ENCODE measurements at regions not wholly inside any gene's neighbourhood (a gene's known extent, or its start where the extent isn't known, plus 50 kb on each side); places are given as distances from the start of the nearest gene placed in this dataset.
"Not testable (repeated sequence)": the region's sequence is repeated elsewhere in the genome, so short reads cannot be mapped to it uniquely, and the experiment has no call there.

- DNase-seq (ENCODE audit: low spot score): no peak
Observed at GRCh38 chr2:78701546-78701945, 324.0 kb upstream of the REG3G start.

DNA sequence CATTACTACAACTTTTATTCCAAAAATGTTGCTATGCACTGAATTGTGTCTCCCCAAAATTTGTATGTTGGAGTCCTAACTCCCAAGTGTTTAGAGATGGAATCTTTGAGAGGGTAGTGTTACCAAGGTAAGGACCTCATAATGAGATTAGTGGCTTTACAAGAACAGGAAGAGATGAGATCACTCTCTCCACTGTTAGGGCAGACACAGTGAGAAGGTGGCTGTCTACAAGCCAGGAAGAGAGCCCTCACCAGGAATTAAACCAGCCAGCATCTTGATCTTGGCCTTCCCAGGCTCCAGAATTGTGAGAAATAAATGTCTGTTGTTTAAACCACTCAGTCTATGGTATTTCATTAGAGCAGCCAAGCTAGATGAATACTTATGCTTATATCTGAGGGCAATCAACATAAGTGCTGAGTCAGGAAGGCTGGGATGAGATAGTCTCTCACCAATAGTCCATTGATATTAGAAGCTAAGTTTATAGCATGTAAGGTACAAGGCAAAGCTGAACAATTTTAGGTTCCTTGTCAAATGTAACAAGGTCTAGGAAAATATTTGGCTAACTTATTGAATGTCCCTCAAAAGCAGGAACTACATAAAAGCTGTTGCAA is 317.6 kb upstream of the REG3G start:
- DNase-seq (ENCODE audit: low spot score): no peak

DNA sequence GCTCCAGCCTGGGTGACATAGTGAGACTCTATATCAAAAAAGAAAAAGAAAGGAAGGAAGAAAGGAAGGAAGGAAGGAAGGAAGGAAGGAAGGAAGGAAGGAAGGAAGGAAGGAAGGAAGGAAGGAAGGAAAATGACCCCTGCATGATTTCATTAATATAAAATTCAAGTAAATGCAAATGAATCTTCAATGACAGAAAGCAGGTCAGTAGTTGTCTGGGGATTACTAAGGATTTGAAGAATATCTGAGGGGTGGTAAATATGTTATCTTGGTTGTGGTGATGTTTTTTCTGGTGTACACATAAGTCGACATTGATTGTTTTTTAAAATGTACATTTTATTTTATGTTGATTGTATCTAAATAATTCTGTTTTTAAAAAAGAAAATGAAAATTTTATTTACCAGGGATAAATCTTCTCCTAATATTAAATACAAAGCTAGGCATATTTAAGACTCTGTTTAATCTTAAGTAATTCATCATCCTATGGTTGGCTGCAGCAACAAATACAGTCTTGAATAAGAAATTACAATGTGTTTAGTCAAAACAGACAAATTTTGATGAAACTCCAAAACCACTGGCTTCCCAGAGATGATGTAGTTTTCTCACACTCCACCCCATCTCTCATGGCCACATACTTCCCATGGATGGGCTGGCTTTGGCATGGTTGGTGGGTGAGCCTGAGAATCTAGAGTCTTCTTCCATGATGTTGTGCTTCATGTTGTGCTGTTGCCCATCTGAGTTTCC is 314.7 kb upstream of the REG3G start:
- no peak for DNase-seq (ENCODE audit: low spot score)

- no peak for DNase-seq (ENCODE audit: low spot score)
Observed at GRCh38 chr2:78715293-78715692, 310.2 kb upstream of the REG3G start.

GRCh38 chr2:78718024-78718423 is 307.5 kb upstream of the REG3G start:
- DNase-seq (ENCODE audit: low spot score): no peak

DNA sequence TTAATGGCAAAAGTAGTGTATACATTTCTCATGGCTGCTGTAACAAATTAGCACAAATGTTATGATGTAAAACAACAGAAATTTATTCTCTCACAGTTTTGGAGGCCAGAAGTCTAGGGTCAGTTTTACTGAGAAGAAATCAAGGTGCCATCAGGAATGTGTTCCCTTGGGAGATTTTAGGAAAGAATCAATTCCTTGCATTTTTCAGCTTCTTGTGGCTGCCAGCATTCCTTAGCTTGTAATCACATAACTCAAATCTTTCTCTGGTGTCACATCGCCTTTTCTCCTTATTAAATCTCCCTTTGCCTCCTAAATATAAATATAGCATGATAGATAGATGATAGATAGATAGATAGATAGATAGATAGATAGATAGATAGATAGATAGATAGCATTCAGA is 307.0 kb upstream of the REG3G start:
- DNase-seq (ENCODE audit: low spot score): no peak

DNA sequence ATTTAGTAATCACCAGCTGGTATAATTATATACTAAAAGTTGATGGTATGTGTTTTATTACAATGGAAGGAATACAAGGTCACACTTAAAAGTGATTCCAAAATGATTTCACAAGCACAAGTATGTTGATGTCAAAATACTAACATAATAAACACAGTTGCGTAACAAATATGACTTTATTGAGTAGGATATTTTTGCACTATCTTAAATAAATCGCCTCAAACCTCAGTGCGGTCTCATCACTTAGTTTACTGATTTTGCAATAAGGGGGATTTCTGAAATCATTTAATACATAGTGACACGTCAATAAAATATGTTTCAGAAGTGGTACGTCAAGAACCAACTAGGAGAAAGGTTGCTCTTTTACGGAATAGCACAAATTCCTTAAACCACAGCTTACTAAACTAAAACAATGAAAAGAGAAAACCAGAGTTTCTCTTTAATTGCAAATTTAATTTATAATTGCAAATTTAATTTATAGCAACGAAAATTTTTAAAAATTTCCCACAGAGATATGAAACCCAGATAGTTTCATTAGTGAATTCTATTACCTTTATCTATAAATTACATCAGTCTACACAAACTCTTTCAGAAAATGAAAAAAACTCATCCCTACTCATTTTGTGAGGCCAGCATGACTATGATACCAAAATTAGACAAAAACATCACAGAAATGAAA is 304.0 kb upstream of the REG3G start:
- DNase-seq (ENCODE audit: low spot score): no peak

GRCh38 chr2:78734221-78734620 is 291.3 kb upstream of the REG3G start:
- DNase-seq (ENCODE audit: low spot score): no peak

DNA sequence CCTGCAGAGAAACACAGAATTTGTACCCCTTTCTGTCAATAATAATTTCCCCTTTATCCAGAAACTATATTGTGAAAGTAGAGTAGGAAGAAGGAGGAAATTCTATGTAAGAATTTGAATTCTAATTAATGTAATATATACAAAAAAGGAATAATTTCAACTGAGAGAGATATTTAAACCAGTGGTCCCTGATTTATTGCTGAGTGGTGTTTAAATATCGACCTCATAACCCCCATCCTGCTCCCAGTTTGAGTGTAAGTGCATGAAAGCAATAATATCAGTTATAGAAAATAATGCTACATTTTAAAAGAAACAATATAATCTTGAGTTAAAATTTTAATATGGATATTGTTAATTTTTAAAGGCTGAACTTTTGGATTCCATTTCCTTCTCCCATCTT is 286.2 kb upstream of the REG3G start:
- DNase-seq (ENCODE audit: low spot score): no peak

GRCh38 chr2:78749638-78750037 is 275.9 kb upstream of the REG3G start:
- no peak for DNase-seq (ENCODE audit: low spot score)

- no peak for DNase-seq (ENCODE audit: low spot score)
Observed at GRCh38 chr2:78750219-78750618, 275.3 kb upstream of the REG3G start.

DNA sequence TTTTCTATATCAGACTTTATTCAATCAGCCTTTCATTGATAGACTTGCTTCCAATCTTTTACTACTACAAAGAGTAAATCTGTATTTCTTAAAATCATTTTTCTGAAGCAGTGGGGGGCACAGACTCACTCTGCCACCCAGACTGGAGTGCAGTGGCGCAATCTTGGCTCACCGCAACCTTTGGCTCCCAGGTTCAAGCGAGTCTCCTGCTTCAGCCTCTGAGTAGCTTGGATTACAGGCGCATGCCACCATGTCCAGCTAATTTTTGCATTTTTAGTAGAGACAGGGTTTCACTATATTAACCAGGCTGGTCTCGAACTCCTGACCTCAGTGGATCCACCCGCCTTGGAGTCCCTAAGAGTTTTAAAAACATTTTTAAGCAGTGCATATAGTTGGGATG is 270.6 kb upstream of the REG3G start:
- no peak for DNase-seq (ENCODE audit: low spot score)

DNA sequence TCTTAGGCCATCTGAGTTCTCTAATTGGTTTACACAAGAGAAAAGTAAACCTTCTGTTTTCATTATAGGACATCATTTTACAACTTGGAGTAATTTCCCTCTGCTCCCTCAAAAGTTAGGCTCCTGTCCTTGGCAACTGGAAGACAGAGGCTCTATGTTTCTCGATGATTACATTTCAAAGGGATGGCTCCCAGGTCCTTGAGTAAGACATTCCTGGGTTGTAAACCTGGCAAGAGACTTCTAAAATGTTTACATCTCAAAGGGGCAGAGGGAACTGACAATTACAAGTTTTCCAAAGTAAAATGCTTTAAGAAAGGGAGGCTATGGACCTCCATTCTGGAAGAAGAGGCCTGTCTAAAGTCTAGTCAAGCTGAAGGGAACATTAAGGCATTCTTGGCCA is 268.3 kb upstream of the REG3G start:
- no peak for DNase-seq (ENCODE audit: low spot score)

GRCh38 chr2:78757640-78758039 is 267.9 kb upstream of the REG3G start:
- no peak for DNase-seq (ENCODE audit: low spot score)

GRCh38 chr2:78758765-78759164 is 266.7 kb upstream of the REG3G start:
- not testable (repeated sequence) for DNase-seq (ENCODE audit: low spot score)

DNA sequence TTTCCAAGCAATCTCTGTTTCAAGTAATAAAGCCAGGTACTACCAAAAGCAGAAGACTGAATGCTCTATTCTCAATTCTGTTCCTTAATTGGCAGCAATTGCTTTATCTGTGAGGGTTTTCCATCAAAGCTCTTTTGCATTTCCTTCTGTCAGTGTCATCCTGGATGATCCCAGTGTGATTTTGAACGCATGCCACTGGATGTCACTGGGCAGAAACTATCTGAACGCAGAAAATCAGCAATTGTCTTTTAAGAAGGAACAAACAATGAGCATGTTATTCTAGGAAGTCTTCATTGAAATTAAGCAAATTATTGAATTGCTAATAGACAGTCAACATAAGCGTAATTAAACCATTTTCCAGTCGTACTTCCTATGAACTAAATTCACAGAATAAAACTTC is 259.0 kb upstream of the REG3G start:
- no peak for DNase-seq (ENCODE audit: low spot score)

GRCh38 chr2:78768016-78768415 is 257.5 kb upstream of the REG3G start:
- no peak for DNase-seq (ENCODE audit: low spot score)

GRCh38 chr2:78775291-78775690 is 250.2 kb upstream of the REG3G start:
- no peak for DNase-seq (ENCODE audit: low spot score)

DNA sequence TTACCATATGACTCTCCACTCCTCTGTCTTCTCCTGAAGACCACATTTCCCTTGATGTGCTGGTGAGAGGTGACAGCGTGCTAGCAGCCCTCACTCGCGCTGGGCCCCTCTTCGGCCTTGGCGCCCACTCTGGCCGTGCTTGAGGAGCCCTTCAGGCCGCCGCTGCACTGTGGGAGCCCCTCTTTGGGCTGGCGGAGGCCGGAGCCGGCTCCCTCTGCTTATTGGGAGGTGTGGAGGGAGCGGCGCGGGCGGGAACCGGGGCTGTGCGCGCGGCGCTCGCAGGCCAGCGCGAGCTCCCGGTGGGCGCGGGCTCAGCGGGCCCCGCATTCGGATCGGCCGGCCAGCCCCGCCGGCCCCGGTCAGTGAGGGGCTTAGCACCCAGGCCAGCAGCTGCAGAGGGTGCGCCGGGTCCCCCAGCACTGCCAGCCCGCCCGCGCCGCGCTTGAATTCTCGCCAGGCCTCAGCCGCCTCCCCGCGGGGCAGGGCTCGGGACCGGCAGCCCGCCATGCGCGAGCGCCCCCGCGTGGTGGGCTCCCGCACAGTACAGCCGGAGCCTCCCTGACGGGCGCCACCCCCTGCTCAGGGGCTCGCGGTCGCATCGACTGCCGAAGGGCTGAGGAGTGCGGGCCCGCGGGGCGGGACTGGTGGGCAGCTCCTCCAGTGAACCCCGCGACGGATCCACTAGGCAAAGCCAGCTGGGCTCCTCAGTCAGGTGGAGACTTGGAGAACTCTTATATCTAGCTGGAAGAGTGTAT is 246.6 kb upstream of the REG3G start:
- DNase-seq (ENCODE audit: low spot score): no peak

GRCh38 chr2:78779761-78780160 is 245.7 kb upstream of the REG3G start:
- no peak for DNase-seq (ENCODE audit: low spot score)

- DNase-seq (ENCODE audit: low spot score): no peak
Observed at GRCh38 chr2:78780256-78780655, 245.2 kb upstream of the REG3G start.

DNA sequence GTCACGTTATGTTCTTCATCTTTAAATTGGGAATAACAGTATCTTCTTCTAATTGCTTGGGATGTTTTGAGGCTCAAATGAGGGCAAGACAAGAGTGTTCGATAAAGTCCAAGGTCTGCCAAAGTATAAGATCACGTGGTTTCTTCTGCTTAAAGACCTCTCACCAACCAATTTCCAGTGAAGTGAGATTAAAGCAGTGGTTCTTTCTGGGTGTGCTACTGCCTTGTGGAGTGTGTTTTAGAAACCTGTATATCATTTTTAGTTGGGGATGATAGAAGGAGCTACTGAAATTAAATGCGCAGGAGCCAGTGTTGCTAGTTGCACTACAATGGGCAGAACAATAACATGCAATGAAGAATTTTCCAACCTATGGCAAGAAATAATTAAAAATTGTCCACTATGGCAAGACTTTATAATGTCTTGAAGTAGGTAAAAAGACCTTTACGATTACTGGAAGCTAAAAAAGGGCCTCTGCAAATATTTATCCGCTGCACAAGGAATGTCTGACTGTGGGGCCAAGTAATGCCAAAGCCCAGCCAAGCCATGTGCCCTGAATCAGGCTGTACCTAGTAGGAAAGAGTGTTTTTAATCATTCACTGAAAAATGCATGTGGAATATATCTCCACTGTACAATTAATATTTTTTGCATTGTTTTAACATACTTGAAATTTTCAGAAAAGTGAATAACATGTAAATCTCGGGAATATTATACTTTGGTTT is 244.5 kb upstream of the REG3G start:
- no peak for DNase-seq (ENCODE audit: low spot score)
